ENCODE measurements at regions not wholly inside any gene's neighbourhood (a gene's known extent, or its start where the extent isn't known, plus 50 kb on each side); places are given as distances from the start of the nearest gene placed in this dataset.

DNA sequence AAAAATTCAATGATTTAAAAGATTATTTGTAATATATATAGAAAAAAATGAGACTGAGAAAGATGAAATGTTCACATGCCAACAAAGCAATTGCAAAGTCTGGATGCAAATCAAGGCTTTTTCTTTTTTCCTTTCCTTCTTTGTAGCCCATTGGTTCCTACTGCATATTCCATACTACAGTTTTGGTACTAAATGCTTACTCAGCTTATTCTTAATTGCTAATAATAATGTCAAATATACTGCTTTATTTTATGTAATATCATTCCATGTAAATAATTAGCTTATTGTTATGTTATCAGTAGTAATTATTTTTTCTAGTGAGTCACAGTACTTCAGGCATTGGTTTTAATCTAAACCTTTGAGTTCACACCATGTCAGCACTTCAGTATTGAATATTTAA, 407.4 kb upstream of the LRRTM1 start:
- no peak for DNase-seq (ENCODE audit: low read depth, low spot score)

- DNase-seq (ENCODE audit: low read depth, low spot score) = no peak
Observed at GRCh38 chr2:80706951-80707350, 402.4 kb upstream of the LRRTM1 start.

DNA sequence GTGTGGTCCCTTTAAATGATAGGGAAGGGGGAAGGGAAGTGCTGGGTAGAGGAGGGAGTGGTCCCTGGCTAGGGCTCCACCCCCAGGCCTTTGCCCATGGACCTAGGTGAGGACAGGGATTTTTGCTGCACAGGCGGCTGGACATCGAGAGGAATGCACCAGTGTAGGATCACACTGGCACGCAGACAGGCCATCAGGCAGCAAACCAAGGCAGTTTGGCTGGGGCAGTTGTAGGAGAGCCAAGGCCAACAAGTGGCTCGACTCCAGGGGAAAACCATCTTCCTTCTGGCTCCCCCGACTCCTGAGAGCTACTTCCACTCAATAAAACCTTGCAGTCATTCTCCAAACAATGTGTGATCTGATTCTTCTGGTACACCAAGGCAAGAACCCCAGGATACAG, 402.0 kb upstream of the LRRTM1 start:
- DNase-seq (ENCODE audit: low read depth, low spot score) = no peak

DNA sequence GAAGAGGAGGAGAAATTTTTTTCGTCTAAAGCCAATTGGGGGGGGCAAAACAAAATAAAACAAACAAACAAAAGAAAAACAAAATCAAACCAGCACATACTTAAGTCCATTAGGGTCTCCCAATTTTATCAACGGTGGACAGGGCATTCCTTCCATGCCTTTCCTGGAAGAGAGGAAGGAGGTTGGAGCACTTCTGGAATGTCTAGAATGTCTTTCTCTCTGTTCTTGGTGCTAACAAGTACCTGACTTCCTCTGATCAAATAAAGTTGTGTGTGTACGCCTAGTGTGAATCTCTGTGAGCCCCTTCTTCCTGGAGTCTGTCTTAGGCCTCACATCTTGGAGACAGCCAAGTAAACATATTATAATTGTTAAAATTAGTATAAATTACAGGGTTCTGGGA, 399.0 kb upstream of the LRRTM1 start:
- no peak for DNase-seq (ENCODE audit: low read depth, low spot score)

DNA sequence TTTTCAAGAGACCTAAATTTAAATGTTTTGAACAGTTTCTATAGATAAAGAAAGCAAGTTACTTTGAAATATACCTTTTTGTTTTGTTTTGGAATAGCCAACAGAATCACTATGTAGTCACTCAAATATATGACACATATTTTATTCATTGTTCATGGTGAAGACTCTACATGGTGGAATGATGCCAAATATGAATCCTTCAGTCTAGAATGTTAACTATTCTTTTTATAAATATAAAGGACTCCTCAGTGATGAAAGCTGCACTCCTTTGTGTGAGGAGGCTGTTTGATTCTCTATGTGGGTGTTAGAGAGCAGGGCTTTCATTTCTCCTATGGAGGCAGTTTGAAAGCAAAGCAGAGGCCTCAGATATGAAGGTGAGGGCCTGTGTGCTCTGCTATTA, 396.4 kb upstream of the LRRTM1 start:
- DNase-seq (ENCODE audit: low read depth, low spot score) = no peak

All from activated CD4-positive, CD25-positive, alpha-beta regulatory T cell treated with anti-CD3 and anti-CD28 coated beads, Interleukin-2, amount 50 U/mL, for 16 hours (primary cell).